PFSK-1 (cell line): ENCODE measurements at regions not wholly inside any gene's neighbourhood (a gene's known extent, or its start where the extent isn't known, plus 50 kb on each side); places are given as distances from the start of the nearest gene placed in this dataset.

ENCODE experiments used
- FOXP2 ChIP-seq: optimal IDR thresholded peaks from 2 replicates; pipeline ENCODE3; 2011; ENCODE audit warnings: borderline replicate concordance, control low read depth, inconsistent platforms; ENCODE audit not compliant: insufficient read depth; ENCODE audit errors: extremely low read length, extremely low read depth
- POLR2AphosphoS5 ChIP-seq: IDR thresholded peaks from 2 replicates; pipeline ENCODE4 v1.6.1; 2012; ENCODE audit warnings: low read depth, mild to moderate bottlenecking, control low read depth, low read length, moderate library complexity
- REST ChIP-seq, 2 experiments: IDR thresholded peaks; 2 replicates each; pipeline versions ENCODE4 v1.6.1 to v1.8.0; 2011 to 2012; ENCODE audit warnings: low read depth in 2 of 2, low read length in 2 of 2, control low read depth in 1 of 2, inconsistent platforms in 1 of 2, mild to moderate bottlenecking in 1 of 2, moderate library complexity in 1 of 2; ENCODE audit not compliant: insufficient read depth in 1 of 2
- SIN3A ChIP-seq: IDR thresholded peaks from 2 replicates; pipeline ENCODE4 v1.6.1; 2012; ENCODE audit warnings: mild to moderate bottlenecking, low read length, moderate library complexity, borderline replicate concordance; ENCODE audit not compliant: insufficient read depth
- TAF1 ChIP-seq: IDR thresholded peaks from 2 replicates; pipeline ENCODE4 v1.6.1; 2012; ENCODE audit warnings: low read length, control low read depth, borderline replicate concordance; ENCODE audit not compliant: insufficient read depth

- no peak for TF ChIP-seq FOXP2
- no peak for TF ChIP-seq TAF1
- TF ChIP-seq POLR2AphosphoS5 = no peak
- no peak for TF ChIP-seq REST (IDR thresholded peaks at IDR 0.05; ENCODE audit: insufficient read depth in 1 of 2, low read depth in 2 of 2, low read length in 2 of 2)
- no peak for TF ChIP-seq SIN3A
Observed at GRCh38 chr2:234139755-234140154, 89.3 kb downstream of the SPP2 start.

- no peak for TF ChIP-seq SIN3A
- TF ChIP-seq FOXP2 = no peak
- TF ChIP-seq TAF1 = no peak
- TF ChIP-seq POLR2AphosphoS5 = no peak
- TF ChIP-seq REST (IDR thresholded peaks at IDR 0.05; ENCODE audit: insufficient read depth in 1 of 2, low read depth in 2 of 2, low read length in 2 of 2) = no peak
Observed at GRCh38 chr2:234138836-234139235, 88.3 kb downstream of the SPP2 start.

- no peak for TF ChIP-seq POLR2AphosphoS5
- TF ChIP-seq REST (IDR thresholded peaks at IDR 0.05; ENCODE audit: insufficient read depth in 1 of 2, low read depth in 2 of 2, low read length in 2 of 2) = no peak
- no peak for TF ChIP-seq TAF1
- TF ChIP-seq FOXP2 = no peak
- no peak for TF ChIP-seq SIN3A
Observed at GRCh38 chr2:234137400-234138014, 87.0 kb downstream of the SPP2 start.

- TF ChIP-seq REST (IDR thresholded peaks at IDR 0.05; ENCODE audit: insufficient read depth in 1 of 2, low read depth in 2 of 2, low read length in 2 of 2) (no peak), FOXP2 (no peak), TAF1 (no peak), SIN3A (no peak), POLR2AphosphoS5 (no peak)
Observed at GRCh38 chr2:234136461-234136860, 86.0 kb downstream of the SPP2 start.

GRCh38 chr2:234135750-234136221 is 85.3 kb downstream of the SPP2 start:
- TF ChIP-seq TAF1 = no peak
- no peak for TF ChIP-seq FOXP2
- no peak for TF ChIP-seq SIN3A
- TF ChIP-seq REST (IDR thresholded peaks at IDR 0.05; ENCODE audit: insufficient read depth in 1 of 2, low read depth in 2 of 2, low read length in 2 of 2) = no peak
- no peak for TF ChIP-seq POLR2AphosphoS5
